Right kidney (tissue), 1 donor: ENCODE measurements at regions not wholly inside any gene's neighbourhood (a gene's known extent, or its start where the extent isn't known, plus 50 kb on each side); places are given as distances from the start of the nearest gene placed in this dataset.
A peak's percentile ranks its signal among the peaks of the same experiment; 100 is the strongest.

Experiments used
- DNase-seq: peaks from one replicate; pipeline ENCODE4 v3.0.0-alpha.2; 2016

DNA sequence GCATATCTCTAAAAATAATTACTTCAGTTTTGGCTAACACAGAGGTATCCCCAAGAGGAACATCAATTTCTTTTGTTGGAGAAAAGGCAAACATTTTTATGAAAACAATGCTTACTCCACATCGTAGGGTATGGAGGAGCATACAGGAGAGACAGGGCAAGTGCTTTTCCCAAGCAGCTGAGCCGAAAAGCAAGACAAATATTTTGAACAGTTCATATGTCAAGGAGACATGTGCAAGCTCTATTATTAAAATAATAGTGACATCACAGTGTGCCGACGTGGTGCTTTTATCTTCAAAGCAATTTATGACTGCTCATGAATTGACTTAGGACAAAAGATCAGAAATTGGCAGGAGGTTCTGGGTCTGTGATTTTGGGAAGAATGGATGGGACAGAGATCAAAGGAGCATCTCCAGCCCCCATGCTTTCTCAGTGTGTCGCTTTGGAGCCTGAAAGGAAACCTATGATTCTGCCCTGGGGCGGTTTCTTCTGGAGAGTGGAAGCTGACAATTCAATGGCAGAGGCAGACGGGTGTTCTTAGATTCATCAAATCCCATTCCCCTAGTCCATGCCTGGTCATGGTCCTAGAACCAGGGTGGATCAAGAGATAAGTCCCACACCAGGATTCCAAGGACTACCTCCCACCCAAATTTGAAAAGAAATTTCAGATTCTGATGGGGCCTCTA, 97.1 kb downstream of the JCAD start:
- DNase-seq: no peak

DNA sequence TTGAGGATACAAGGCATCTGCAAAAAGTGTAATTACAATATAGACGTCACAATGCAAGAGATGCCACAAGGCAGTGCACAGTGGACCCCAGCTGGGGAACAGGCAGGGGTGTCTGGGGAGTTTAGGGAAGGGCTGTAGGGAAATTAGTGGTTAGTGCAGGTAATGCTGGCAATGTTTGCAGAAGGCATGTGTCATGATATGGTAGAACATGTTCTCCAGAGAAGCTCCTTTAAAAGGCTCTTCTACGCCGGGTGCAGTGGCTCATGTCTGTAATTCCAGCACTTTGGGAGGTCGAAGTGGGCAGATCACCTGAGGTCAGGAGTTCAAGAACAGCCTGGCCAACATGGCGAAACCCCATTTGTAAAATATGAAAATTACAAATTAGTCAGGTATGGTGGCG, 98.0 kb downstream of the JCAD start:
- DNase-seq: no peak

DNA sequence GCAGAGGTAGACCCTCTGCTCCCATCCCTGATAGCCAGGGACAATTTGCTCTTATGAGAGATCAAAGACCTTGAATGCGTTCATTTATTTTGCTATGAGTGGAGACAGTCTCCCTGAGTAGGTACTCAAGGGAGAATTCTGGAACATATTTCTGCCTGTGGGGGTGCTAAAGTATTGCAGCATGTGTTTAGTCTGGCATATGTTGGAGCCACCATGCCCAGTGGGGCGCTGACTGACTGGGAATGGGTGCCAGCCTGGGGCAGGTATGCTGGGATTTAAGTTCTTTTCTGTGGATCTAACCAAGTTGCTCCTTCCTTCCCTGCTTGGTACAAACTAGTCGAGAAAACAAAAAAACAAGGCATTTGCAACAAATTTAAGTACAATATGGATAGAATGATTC, 99.1 kb downstream of the JCAD start:
- DNase-seq: no peak

DNA sequence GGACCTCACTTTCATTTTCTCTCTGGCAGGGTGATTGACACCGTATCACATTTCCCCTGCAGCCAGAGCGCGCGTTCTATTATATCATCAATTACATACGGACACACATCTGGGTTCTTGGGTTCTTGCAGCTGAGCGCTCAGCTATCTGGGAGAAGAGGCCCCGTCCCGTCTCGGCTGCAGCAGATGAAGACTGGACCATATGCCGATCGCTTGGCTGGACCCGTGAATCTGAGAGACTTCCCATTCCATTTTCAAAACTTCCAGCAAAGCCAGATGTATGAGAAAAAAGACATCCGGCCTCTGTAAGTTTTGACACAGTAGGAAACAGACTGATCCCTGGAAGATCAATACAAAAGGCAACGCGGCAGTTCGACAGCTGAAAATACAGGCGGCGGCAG, 99.8 kb downstream of the JCAD start:
- DNase-seq: no peak

DNA sequence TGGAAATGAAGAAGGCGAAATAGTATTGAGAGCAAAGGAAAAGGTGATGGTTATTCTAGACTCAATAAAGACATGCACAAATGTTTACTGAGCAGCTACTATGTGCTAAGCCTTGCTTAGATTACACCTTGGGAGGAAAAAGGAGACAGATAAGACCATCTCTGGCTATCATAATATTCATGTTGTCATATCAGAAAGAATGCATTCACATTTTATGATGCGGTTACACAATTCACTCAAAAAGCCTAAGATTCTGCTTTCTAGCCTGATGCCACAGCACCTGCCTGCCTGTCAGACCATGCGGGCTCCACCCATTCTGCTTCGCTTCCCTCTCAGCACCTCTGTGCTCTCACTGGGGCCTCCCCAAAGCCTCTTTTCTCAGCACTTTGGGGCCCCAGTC, 100.9 kb downstream of the JCAD start:
- no peak for DNase-seq

DNA sequence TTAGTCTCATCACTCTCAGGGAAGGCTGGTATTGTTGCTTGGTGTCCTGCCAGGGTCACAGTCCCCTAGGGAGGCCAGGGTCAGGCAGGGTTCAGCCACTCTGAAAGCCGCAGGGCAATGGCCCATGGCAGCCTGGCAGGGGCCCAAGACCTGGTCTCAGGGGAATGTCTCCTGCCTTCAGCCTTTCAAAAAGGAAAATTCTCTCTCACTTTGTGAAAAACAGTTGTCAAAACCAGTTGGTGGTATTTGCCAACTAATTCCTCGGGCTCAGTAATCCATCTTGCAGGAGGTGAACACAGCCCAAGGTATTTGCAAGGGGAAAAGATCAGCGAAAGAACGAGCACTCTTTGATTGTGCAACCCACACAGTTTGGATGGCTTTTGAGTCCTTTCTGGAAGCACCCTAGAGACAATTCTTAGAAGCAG, 101.5 kb downstream of the JCAD start:
- no peak for DNase-seq

DNA sequence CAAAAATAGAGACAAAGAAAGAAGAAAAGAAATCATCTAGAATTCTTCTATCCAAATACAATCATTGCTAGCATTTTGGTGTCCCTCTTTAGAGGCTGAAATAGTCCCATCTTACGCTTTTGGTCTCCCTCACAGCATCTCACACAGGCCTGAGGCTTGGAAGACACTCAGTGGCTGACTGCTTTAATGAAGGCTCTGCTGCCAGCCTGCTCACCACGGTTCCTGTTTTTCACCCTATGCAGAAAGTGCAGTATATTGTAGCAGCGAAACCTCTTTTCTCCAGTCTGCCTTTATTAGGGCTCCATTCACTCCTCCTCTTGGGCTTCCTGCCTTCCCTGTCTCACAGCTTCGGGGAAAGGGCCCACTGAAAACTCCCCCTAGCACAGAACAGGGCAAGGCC, 102.2 kb downstream of the JCAD start:
- DNase-seq: no peak

DNA sequence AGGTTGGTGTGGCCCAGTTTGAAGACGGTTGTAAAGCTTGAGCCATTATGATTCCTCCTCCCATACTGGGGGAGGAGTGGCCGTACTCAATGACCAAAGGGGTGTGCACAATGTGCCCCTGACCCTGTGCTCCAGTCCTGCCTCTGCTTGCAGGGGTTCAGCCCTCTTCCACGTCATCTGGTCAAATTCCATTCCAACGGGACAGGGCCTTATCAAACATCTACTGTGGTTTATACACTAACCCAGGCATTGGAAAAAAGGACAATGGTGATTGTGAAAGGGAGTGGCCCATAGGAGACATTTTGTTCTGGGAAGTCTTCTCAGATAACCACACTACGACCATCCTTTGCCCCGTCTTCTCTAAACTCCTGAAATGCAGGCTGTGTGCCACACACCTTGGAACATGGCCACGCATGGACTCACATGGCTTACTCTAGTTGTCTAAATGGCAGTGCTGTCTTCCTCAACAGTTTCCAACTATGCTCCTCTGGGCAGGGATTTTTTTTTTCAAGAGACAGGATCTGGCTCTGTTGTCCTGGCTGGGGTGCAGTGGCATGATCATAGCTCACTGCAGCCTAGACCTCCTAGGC, 103.0 kb downstream of the JCAD start:
- DNase-seq: no peak

DNA sequence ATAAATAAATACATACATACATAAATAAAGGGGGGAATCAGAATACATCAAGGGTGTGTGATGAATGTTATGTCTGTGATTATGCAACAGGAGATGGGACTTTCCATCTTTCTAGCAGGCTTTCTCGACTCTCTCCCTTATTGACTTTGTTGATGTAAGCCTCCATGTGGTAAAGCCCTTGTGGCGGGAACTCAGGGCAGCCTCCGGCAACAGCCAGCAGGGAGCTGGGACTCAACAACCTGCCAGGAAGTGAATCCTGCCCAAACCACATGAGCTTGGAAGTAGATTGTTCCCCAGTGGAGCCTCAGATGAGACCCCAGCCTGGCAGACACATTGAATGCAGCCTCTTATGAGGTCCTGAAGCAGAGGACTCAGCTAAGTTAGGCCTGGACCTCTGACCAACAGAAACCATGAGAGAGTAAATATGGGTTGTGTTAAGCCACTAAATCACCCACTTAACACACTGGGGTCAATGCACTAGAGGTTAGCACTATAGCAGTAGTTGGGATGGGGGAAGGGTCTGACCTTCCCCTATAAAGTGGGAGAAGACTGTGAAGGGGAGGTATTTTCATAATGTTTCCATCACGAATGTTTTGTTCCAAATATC, 104.0 kb downstream of the JCAD start:
- DNase-seq: no peak

DNA sequence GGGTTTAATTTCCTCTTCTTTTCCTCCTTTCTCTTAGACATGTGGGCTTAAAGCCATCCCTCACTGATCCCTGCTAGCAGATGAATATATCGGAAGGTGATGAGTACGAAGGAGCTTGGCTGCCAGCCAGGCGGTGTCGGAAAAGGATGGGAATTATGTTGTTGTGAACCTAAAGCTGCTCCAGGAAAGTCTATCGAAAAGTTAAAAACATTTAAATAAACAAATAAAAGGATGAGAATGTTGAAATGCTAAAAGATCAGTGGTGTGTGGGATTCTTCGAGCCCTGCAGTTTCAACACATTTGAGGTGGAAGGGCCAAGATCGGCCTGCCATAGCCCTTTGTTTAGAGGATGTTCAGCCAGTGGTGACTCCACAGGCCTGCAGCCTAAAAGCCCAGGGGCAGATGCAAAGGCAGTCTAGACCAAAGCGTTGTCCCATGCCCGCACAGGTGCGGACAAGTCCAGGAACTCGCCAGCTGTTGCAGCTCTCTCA, 107.9 kb downstream of the JCAD start:
- DNase-seq: no peak

DNA sequence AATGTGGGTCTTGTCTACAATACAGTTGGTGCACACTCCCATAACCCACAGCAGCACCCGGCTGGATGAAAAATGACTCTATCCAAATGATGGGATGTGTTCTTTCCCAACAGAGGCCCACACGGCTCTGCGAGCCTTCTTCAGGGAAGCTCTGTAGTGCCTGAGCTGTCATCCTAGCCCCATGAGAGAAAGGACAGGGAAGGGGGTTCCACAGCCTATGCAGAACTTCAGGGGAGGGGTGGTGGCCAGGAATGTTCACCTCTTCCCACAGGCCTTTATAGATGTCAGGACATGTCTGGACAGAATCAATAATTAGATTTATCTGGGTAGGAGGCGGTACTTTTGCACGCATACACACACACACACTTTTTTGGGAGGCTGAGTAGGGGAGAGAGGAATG, 109.0 kb downstream of the JCAD start:
- no peak for DNase-seq

DNA sequence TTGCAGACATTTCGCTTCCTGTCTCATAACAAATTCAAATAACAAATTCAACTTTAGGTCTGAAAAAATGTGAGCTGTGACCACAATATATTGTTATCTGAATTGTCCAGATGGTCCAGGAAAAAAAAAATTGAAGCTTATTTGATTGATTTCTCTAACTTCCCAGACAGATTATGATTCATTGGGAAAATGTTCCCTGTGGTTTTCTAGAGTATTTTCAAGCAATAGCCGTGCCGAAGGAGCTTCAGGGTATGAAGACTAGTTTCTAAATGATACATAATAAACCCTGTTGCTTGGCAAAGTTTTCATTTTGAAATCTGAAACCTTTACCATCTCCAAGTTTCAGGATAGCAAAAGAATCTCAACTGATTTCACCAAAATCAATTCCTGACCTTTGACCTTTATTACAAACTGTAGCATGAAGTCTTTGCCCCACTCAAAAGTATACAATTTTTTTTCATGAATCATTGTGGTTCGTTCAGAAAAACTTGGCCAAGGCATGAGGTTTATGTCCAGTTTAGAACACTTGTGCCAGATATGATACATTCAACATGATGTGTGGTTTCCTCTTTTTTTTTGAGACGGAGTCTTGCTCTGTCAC, 109.9 kb downstream of the JCAD start:
- DNase-seq: no peak

DNA sequence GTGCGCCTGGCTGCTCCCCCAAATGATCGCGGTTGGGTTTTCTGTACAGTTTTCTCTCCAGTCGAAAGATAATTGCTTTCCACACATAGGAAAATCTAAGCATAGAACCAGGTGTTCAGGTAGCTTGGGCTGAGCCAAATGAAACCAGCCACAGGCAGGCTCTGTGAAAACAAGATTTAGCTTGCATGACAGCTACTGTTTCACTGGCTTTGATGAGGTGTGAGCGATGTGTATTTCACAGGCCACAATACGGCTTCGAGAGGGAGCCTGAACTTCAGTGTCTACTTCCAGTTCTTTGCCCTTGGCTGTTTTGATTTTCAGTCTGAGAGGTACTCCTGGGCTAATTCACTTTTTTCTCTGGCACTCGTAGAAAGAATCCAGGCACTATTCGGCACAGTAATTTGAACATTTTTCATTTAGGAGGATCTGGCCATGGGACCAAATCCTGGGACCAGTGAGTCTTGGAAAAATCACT, 110.5 kb downstream of the JCAD start:
- DNase-seq: no peak

DNA sequence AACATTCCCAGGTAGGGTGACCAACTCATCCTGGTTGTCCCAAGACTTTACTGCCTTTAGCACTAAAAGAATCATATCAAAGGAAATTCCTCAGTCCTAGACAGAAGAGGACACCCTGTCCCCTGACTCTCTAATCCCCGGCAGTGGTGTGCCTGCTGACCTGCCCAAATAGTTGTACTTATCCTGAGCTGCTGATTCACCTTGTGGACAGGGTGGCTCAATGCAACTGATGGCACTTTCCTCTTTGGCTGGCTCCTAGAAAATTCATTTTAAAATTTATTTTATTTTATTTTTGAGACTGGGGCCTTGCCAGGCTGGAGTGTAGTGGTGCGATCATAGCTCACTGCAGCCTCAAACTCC, 111.7 kb downstream of the JCAD start:
- DNase-seq: no peak

DNA sequence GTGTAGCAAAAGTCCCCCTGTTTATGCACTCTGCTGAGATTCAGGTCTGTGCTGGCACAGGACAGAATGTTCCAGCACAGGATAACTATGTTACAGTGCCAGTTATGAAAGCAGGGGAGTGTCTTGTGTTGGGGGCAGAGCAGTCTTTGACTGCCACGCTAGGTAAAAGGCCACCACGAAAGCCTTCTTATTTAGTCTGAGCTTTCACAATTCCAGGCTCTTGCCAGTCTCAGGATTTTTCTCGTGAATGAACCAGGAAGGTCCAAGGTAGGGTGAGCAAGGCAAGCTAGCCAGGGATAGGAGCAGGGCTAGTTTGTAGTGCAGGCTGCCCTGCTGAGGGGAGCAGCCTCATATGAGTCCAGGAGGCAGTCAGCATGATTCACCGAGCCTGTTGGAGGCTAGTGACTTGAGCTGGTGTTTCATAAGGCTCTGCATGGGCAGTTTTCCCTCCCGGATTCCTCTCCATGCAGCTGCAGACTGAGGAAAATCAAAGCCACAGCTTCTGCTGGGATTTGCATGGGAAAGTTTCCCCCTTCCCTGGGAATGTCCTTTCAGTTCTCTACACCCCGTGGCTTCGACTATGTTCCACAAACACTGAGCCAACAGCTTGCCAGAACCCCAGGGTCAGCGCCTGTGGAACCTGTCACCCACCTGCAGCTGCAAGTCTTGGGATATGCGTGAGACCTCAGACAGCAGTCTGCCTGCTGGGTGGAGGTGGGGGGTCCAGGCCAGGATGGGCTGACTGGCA, 112.3 kb downstream of the JCAD start:
- no peak for DNase-seq

DNA sequence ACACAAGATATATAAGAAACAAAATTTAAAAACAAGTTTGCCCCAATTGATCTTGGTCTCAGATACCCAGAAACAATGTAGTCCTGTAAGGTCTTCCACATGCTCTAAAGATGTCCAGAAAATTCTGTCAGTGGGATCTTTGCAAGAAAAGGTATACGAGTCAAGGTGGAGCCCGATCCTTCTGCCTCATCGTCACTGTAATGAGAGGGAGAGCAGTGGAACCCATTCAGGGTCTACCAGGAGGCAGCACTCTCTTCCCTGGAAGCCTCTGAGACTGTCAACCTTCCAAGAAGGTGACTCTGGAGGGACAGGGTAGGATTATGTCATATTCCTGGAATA, 112.8 kb downstream of the JCAD start:
- DNase-seq: no peak

DNA sequence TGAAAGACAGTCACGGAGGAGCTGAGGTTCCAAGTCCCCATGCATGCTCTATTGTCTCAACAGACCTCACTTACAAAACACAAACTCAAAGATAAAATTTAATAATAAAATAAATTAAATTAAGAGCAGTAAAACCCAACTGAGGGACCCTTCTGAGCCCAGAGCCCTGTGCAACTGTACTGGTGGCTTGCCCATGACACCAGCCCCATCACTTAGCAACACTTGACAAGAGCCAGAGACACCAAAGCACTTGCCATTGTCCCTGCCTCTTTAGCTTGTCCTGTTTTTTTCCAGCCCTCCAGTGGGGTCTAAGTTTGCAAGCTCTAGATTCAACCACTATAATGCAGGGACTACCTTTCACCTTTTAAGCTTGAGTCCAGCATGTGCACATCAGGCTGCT, 117.9 kb downstream of the JCAD start:
- no peak for DNase-seq

DNA sequence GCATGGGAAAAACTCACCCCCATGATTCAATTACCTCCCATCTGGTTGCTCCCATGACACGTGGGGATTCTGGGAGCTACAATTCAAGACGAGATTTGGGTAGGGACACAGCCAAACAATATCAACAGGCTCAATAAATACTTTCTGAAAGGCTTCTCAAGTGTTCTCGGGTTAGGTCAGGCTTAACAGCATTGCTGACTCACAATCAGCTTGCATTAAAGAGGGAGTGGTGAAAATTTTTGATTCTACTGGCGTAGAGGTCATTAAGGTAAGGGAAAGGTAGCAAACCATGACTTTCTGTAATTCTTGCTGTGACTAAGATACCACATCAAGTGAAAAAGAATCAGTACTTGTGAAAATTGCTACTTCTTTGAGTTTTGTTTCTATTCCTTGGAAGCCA, 126.4 kb downstream of the JCAD start:
- DNase-seq: no peak

DNA sequence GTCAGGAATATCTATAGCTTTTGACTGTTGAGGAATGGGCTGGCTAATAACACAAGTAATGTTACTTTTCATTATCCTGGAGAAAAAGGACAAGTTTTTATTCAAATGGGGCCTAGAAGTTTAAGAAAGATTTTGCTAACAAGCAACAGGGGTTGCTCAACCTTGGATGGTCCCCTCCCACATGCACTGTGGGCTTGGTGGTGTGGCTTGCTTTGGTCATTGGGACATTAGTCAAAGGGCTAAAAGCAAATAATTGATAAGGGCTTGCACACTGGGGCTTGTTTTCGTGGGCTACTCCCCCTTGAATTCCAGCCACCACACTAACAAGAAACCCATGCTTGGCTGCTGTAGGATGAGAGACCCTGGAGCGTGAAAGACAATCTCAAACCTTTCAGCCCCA, 127.6 kb downstream of the JCAD start:
- no peak for DNase-seq

DNA sequence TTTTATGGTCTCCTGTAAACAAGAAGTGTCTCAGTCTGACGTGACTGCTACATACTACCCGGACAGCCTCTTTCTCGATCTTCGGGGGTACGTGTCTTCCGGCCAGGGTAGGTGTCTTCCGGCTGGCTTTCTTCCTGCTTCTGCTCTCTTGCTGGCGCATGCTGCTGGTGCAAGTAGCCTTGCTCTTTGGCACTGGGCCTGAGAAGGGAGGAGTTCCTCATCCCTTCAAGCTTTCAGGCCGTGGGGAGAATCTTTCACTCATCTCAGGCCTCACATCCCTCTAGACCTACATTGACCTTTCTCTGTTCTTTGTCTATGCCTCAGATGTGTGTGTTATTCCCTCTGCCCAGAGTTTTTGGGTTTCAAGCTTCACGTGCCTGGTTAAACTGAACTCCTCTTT, 130.4 kb downstream of the JCAD start:
- no peak for DNase-seq

DNA sequence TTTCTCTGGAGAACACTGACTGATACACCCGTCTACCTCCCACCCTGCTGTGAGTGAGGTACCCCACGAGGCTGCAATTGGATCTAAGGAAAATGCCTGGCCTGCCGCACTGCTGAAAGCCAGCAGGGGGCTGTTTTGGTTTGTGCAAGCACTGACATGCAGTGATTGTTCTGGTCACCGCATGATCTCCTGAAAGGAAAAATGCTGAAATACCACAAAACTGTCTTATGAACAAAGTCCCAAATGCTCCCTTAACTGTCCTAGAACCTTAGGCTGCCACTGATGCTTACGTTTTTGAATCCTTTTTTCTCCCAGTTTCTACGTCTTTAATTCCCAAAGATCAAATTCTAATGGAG, 132.7 kb downstream of the JCAD start:
- no peak for DNase-seq

DNA sequence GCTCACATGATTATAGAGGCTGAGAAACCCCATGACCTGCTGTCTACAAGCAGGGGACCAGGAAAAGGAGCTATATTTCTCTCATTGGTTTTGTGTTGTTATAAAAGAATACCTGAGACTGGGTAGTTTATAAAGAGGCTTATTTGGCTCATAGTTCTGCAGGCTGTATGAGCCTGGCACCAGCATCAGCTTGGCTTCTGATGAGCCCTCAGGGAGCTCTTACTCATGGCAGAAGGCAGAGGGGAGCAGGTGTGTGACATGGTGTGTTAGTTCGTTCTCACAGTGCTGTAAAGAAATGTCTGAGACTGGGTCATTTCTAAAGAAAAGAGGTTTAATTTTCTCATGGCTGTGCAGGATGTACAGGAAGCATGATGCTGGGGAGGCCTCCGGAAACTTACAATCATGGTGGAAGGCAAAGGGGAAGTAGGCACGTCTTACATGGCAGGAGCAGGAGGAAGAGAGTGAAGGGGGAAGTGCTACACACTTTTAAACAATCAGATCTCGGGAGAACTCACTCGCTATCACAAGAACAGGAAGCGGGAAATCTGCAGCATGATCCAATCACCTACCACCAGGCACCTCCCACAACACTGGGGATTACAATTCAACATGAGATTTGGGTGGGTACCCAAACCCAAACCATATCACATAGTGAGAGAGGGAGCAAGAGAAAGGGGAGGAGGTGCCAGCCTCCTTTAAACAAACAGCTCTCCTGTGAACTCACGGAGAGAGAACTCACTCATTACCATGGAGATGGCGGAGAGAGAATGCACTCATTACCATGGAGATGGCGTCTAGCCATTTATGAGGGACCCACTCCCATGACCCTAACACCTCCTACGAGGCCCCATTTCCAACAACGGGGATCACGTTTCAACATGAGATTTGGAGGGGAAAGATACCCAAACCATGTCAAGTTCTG, 133.4 kb downstream of the JCAD start:
- DNase-seq: peak; percentile 23
